ENCODE measurements at regions not wholly inside any gene's neighbourhood (a gene's known extent, or its start where the extent isn't known, plus 50 kb on each side); places are given as distances from the start of the nearest gene placed in this dataset.

DNA sequence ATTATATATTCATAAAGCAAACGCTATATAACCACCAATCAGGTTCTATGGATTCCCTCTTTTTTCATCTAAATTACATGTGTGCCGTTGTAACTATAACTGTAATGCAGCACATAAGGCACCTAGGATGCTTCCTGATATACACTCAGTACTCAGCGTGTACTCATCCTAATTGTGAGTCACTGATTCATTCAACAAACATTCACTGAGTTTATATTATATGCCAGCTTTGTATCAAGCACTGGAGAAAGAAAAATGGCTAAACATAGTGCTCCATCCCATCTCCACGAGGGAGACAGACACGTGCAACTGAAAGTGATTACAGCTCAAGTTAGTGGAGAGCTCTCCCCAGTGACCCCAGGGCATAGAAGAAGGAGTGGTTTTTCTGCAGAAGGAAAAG, 49.9 kb upstream of the SYN3 start:
- TF ChIP-seq ZFX (IDR thresholded peaks at IDR 0.05; ENCODE audit: borderline replicate concordance): no peak
- TF ChIP-seq, protein P1, sequence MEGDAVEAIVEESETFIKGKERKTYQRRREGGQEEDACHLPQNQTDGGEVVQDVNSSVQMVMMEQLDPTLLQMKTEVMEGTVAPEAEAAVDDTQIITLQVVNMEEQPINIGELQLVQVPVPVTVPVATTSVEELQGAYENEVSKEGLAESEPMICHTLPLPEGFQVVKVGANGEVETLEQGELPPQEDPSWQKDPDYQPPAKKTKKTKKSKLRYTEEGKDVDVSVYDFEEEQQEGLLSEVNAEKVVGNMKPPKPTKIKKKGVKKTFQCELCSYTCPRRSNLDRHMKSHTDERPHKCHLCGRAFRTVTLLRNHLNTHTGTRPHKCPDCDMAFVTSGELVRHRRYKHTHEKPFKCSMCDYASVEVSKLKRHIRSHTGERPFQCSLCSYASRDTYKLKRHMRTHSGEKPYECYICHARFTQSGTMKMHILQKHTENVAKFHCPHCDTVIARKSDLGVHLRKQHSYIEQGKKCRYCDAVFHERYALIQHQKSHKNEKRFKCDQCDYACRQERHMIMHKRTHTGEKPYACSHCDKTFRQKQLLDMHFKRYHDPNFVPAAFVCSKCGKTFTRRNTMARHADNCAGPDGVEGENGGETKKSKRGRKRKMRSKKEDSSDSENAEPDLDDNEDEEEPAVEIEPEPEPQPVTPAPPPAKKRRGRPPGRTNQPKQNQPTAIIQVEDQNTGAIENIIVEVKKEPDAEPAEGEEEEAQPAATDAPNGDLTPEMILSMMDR (IDR thresholded peaks at IDR 0.05): no peak
